Coronary artery (tissue), 2 donors: ENCODE measurements at regions not wholly inside any gene's neighbourhood (a gene's known extent, or its start where the extent isn't known, plus 50 kb on each side); places are given as distances from the start of the nearest gene placed in this dataset.

ENCODE experiments used
- DNase-seq: peaks from one replicate; pipeline ENCODE4 v3.0.0-alpha.2; 2017; ENCODE audit warnings: low spot score
- H3K27ac ChIP-seq, 2 donors: fragments of 200-600 bp; sonication (generic); one replicate each; pipeline ENCODE4 v1.5.1; 2016 to 2019
- H3K4me3 ChIP-seq: fragments of 200-600 bp; sonication (generic); 2 replicates; pipeline ENCODE4 v1.5.1; 2016; ENCODE audit warnings: mild to moderate bottlenecking, moderate library complexity
- CTCF ChIP-seq: fragments of 200-600 bp; sonication (generic); IDR thresholded peaks from one replicate; pipeline ENCODE4 v1.5.1; 2019; ENCODE audit warnings: antibody characterized with exemption

DNA sequence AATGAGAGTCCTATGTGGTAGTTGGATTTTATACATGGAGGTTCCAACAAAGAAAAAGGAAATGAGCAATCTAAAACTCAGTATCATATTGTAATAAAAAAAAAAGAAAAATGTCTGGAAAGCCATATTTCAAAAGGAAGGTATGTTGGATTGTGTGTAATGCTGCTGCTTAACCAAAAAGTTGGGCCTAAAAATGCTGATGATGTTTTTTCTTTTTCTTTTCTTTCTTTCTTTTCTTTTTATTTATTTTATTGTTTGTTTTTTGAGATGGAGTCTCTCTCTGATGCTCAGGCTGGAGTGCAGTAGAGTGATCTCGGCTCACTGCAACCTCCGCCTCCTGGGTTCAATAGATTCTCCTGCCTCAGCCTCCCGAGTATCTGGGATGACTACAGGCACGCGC, 1424.0 kb upstream of the CDH6 start:
- Histone ChIP-seq H3K4me3 (no peak overlapping the region), H3K27ac (no peak overlapping the region)
- no peak for DNase-seq
- TF ChIP-seq CTCF = no peak

- Histone ChIP-seq H3K27ac (no peak overlapping the region), H3K4me3 (no peak overlapping the region)
- DNase-seq = no peak
- no peak for TF ChIP-seq CTCF
Observed at GRCh38 chr5:29758986-29759421, 1434.5 kb upstream of the CDH6 start.

GRCh38 chr5:29750453-29750852, 1443.0 kb upstream of the CDH6 start:
- no peak overlapping the region for H3K4me3 ChIP-seq
- DNase-seq = no peak
- H3K27ac ChIP-seq = no peak overlapping the region
- no peak for TF ChIP-seq CTCF

DNA sequence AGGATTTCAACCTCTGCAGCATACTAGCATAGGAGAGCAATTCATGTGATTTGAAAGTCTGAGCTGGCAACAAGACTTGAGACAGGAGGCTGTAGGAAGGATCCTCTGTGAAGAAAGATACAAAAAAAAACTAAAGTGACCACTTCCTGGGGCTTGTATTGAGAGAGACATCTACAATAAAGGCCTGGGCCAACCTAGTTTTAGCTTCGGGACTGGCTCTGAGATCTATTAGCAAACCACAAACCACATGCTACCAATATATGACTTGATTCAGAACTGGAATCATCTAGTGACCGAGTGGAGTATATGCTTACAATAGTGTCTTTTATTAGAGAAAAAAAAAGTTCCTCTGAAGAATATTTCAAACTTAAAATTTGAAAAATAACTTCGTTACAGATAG, 1448.9 kb upstream of the CDH6 start:
- no peak for TF ChIP-seq CTCF
- no peak for DNase-seq
- Histone ChIP-seq H3K27ac (no peak overlapping the region), H3K4me3 (no peak overlapping the region)

DNA sequence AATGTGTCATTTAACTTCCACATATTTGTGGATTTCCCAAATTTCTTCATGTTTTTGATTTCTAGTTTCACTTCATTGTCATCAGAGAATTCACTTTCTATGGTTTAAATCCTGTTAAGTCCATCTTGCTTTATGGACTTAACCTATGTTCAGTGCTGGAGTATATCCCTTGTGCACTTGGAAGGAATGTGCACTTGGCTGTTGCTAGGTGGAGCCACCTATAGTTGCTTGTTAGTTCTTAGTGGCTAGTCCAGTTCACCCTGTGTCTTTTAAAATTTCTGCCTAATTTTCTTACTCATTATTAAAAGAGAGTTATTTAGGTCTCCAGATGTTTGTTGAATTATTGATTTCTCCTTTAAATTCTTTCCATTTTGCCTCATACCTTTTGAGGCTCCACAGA, 1472.5 kb upstream of the CDH6 start:
- H3K4me3 ChIP-seq = no peak overlapping the region
- H3K27ac ChIP-seq = no peak overlapping the region
- DNase-seq = no peak
- TF ChIP-seq CTCF = no peak

DNA sequence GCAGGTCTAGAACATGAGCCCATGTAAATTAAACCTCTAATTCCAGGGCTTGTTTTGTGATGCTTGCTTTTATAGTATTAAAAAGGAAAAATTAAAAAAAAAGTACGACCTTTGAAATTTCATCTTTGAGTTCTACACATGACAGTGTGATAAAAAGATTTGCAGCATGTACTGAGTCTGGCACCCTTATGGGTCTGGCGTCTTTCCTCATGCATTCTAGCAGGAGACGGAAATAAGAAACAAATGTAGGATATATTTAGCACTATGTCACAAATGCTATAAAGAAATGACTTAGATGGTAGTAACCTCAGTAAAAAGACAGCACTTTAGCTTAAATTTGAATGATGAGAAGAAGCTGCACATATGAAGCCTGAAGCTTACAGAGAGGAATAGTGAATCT, 1474.3 kb upstream of the CDH6 start:
- no peak for TF ChIP-seq CTCF
- H3K27ac ChIP-seq = no peak overlapping the region
- DNase-seq = no peak
- H3K4me3 ChIP-seq = no peak overlapping the region

DNA sequence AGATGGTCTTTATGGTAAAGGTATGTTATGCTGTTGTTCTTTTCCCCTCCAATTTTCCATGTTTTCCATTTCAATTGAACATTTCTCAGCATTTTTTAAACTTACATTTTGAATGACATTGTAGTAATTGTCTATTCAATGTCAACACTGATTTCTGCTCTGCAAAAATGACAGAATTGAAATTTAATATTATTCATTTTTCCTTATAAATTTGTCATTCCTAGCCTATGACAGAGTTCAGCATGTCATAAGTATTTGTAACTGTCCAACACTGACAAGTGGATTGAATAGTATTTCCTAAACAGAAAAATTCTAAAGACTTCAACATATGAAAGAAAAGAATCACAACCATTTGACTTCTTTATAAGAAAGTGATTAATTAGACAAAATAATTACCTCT, 1478.3 kb upstream of the CDH6 start:
- no peak overlapping the region for H3K27ac ChIP-seq
- no peak for TF ChIP-seq CTCF
- no peak overlapping the region for H3K4me3 ChIP-seq
- DNase-seq = no peak
